Lower leg skin (tissue), 4 donors: ENCODE measurements at regions not wholly inside any gene's neighbourhood (a gene's known extent, or its start where the extent isn't known, plus 50 kb on each side); places are given as distances from the start of the nearest gene placed in this dataset.

Experiments
- DNase-seq, 2 donors: peaks; one replicate each; pipeline ENCODE4 v3.0.0-alpha.2; 2019; ENCODE audit warnings: low spot score in 2 of 2
- H3K4me3 ChIP-seq: fragments of 200-600 bp; sonication (generic); 2 replicates; pipeline ENCODE4 v1.5.1; 2017; ENCODE audit warnings: mild to moderate bottlenecking, low read depth; ENCODE audit not compliant: poor library complexity, severe bottlenecking
- CTCF ChIP-seq, 3 donors: fragments of 450-650 bp; IDR thresholded peaks; one replicate each; pipeline ENCODE4 v1.5.1; 2016; ENCODE audit warnings: antibody characterized with exemption in 3 of 3, mild to moderate bottlenecking in 3 of 3, moderate library complexity in 2 of 3
- POLR2A ChIP-seq, 2 donors: fragments of 450-650 bp; IDR thresholded peaks; one replicate each; pipeline ENCODE4 v1.6.1; 2016 to 2017; ENCODE audit warnings: antibody characterized with exemption in 2 of 2, mild to moderate bottlenecking in 1 of 2, moderate library complexity in 1 of 2
- WGBS, 2 donors: methylation state at CpG; one replicate each; pipeline ENCODE4 v1.1.5; 2018; 5-methylcytosine and 5-hydroxymethylcytosine counted together
- intact Hi-C: fragments of 100-400 bp; cut with DNase I; formaldehyde crosslinking; loops from one replicate; pipeline ENCODE4 v1.15.0; 2023; ENCODE audit warnings: low total_unique reads

GRCh38 chr10:3933733-3934132 lies 148.7 kb upstream of the KLF6 start:
- no peak for DNase-seq
- WGBS, 2 donors = 84 to 87% methylated on average over 4 of the region's 4 CpGs
- intact Hi-C loops = no loop called here
- no peak overlapping the region for H3K4me3 ChIP-seq
- no peak for TF ChIP-seq POLR2A (IDR thresholded peaks at IDR 0.05)
- TF ChIP-seq CTCF (IDR thresholded peaks at IDR 0.05) = no peak

GRCh38 chr10:3932597-3933375 lies 147.8 kb upstream of the KLF6 start:
- TF ChIP-seq CTCF (IDR thresholded peaks at IDR 0.05) (no peak), POLR2A (IDR thresholded peaks at IDR 0.05) (no peak)
- no peak overlapping the region for H3K4me3 ChIP-seq
- intact Hi-C loops = no loop called here
- WGBS, 2 donors = 94 to 95% methylated on average over 15 of the region's 15 CpGs
- peak in 1 of 2 donors; percentile 64 for DNase-seq

GRCh38 chr10:3931901-3932300 lies 146.9 kb upstream of the KLF6 start:
- no peak overlapping the region for H3K4me3 ChIP-seq
- peak in 1 of 2 donors; percentile 72 for DNase-seq
- intact Hi-C loops = no loop called here
- WGBS, 2 donors = 92 to 95% methylated on average over 7 of the region's 7 CpGs
- no peak for TF ChIP-seq POLR2A (IDR thresholded peaks at IDR 0.05)
- TF ChIP-seq CTCF (IDR thresholded peaks at IDR 0.05) = no peak

GRCh38 chr10:3931224-3931623 lies 146.2 kb upstream of the KLF6 start:
- TF ChIP-seq CTCF (IDR thresholded peaks at IDR 0.05) = no peak
- no peak for TF ChIP-seq POLR2A (IDR thresholded peaks at IDR 0.05)
- WGBS, 2 donors = 71 to 96% methylated on average over 6 of the region's 6 CpGs
- intact Hi-C loops = no loop called here
- peak in 1 of 2 donors; percentile 56 for DNase-seq
- no peak overlapping the region for H3K4me3 ChIP-seq

GRCh38 chr10:3928569-3928968 lies 143.6 kb upstream of the KLF6 start:
- intact Hi-C loops = no loop called here
- H3K4me3 ChIP-seq = no peak overlapping the region
- 96 to 97% methylated on average over 2 of the region's 2 CpGs for WGBS, 2 donors
- no peak for TF ChIP-seq POLR2A (IDR thresholded peaks at IDR 0.05)
- no peak for TF ChIP-seq CTCF (IDR thresholded peaks at IDR 0.05)
- no peak for DNase-seq

GRCh38 chr10:3928078-3928477 lies 143.1 kb upstream of the KLF6 start:
- no peak for DNase-seq
- intact Hi-C loops = no loop called here
- WGBS, 2 donors = 72 to 78% methylated on average over 3 of the region's 3 CpGs
- H3K4me3 ChIP-seq = no peak overlapping the region
- no peak for TF ChIP-seq CTCF (IDR thresholded peaks at IDR 0.05)
- TF ChIP-seq POLR2A (IDR thresholded peaks at IDR 0.05) = no peak
